ENCODE measurements at regions not wholly inside any gene's neighbourhood (a gene's known extent, or its start where the extent isn't known, plus 50 kb on each side); places are given as distances from the start of the nearest gene placed in this dataset.

- H3K36me3 ChIP-seq (ENCODE audit: low read depth) = no peaks in the 10 kb centered on the region
- DNase-seq (ENCODE audit: low spot score) (no peak), ATAC-seq (ENCODE audit: low read depth) (no peak)
- no peaks in the 10 kb centered on the region for H3K9me3 ChIP-seq (ENCODE audit: severe bottlenecking)
- TF ChIP-seq, protein P1, sequence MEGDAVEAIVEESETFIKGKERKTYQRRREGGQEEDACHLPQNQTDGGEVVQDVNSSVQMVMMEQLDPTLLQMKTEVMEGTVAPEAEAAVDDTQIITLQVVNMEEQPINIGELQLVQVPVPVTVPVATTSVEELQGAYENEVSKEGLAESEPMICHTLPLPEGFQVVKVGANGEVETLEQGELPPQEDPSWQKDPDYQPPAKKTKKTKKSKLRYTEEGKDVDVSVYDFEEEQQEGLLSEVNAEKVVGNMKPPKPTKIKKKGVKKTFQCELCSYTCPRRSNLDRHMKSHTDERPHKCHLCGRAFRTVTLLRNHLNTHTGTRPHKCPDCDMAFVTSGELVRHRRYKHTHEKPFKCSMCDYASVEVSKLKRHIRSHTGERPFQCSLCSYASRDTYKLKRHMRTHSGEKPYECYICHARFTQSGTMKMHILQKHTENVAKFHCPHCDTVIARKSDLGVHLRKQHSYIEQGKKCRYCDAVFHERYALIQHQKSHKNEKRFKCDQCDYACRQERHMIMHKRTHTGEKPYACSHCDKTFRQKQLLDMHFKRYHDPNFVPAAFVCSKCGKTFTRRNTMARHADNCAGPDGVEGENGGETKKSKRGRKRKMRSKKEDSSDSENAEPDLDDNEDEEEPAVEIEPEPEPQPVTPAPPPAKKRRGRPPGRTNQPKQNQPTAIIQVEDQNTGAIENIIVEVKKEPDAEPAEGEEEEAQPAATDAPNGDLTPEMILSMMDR (IDR thresholded peaks at IDR 0.05; ENCODE audit: poor library complexity, severe bottlenecking) = no peak
- H3K4me3 ChIP-seq (ENCODE audit: severe bottlenecking) = no peak overlapping the region
- H3K4me1 ChIP-seq (ENCODE audit: insufficient read depth, poor library complexity, severe bottlenecking) = no peaks in the 10 kb centered on the region
- no peak overlapping the region for H3K27ac ChIP-seq (ENCODE audit: poor library complexity, severe bottlenecking)
- H3K27me3 ChIP-seq (ENCODE audit: insufficient read depth, poor library complexity, severe bottlenecking) = no peaks in the 10 kb centered on the region
Measured at GRCh38 chr2:29974086-29974485, 52.7 kb upstream of the ALK start.

DNA sequence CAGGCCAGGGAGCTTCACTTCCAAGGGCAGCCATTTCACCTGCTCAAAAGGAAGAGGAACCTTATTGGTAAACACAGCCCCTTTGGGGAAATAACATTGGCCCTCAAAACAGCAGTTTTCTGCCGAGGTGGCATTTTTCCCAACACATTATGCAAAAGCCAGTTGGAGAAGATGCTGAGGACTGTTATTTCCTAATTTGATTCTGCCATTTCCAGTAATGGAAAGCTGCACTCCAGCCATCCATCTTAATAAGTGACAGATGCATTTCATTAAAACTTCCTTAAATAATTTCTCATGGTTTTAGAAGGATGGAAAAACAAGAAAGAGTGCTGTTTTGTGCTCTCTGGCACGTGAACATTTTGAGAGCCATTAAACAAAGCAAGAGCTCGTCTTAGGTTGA, 55.9 kb upstream of the ALK start:
- DNase-seq (ENCODE audit: low spot score) = no peak
- no peaks in the 10 kb centered on the region for H3K27me3 ChIP-seq (ENCODE audit: insufficient read depth, poor library complexity, severe bottlenecking)
- H3K4me1 ChIP-seq (ENCODE audit: insufficient read depth, poor library complexity, severe bottlenecking) = no peaks in the 10 kb centered on the region

DNA sequence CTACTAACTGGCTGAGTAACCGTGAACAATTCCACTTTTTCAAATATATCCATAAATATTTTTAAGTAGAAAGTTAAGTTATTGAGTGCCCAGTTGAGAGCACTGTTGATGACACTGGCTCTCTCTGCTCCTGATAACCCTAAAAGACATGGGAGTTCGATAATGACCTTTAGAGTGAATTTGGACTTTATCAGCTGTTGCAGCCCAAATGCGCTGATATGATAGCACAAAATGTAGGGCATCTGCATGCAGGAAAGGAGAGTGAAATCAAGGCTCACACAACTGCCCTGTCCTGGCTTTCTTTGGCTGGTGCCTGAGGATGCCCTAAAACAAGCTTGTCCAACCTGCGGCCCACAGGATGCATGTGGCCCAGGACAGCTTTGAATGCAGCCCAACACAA, 60.0 kb upstream of the ALK start:
- Histone ChIP-seq H3K4me3 (ENCODE audit: severe bottlenecking) (no peak overlapping the region), H3K27me3 (ENCODE audit: insufficient read depth, poor library complexity, severe bottlenecking) (peaks cover 6% of the 10 kb centered on the region)
- no peak for ATAC-seq (ENCODE audit: low read depth)

More for the DNA sequence above, 55.9 kb upstream of the ALK start:
- no peak overlapping the region for H3K27ac ChIP-seq (ENCODE audit: poor library complexity, severe bottlenecking)
- no peaks in the 10 kb centered on the region for H3K36me3 ChIP-seq (ENCODE audit: low read depth)
- no peak for ATAC-seq (ENCODE audit: low read depth)
- TF ChIP-seq, protein P1 (IDR thresholded peaks at IDR 0.05; ENCODE audit: poor library complexity, severe bottlenecking) = no peak
- no peak overlapping the region for H3K4me3 ChIP-seq (ENCODE audit: severe bottlenecking)
- no peaks in the 10 kb centered on the region for H3K9me3 ChIP-seq (ENCODE audit: severe bottlenecking)

GRCh38 chr2:29983308-29983707, 61.9 kb upstream of the ALK start:
- no peaks in the 10 kb centered on the region for H3K4me1 ChIP-seq (ENCODE audit: insufficient read depth, poor library complexity, severe bottlenecking)
- no peak for DNase-seq (ENCODE audit: low spot score)
- no peaks in the 10 kb centered on the region for H3K9me3 ChIP-seq (ENCODE audit: severe bottlenecking)
- ATAC-seq (ENCODE audit: low read depth) = no peak
- no peaks in the 10 kb centered on the region for H3K36me3 ChIP-seq (ENCODE audit: low read depth)
- TF ChIP-seq, protein P1 (IDR thresholded peaks at IDR 0.05; ENCODE audit: poor library complexity, severe bottlenecking) = no peak
- no peak overlapping the region for H3K27ac ChIP-seq (ENCODE audit: poor library complexity, severe bottlenecking)
- H3K4me3 ChIP-seq (ENCODE audit: severe bottlenecking) = no peak overlapping the region
- peaks cover 6% of the 10 kb centered on the region for H3K27me3 ChIP-seq (ENCODE audit: insufficient read depth, poor library complexity, severe bottlenecking)

More for the DNA sequence above, 60.0 kb upstream of the ALK start:
- no peaks in the 10 kb centered on the region for H3K9me3 ChIP-seq (ENCODE audit: severe bottlenecking)
- H3K27ac ChIP-seq (ENCODE audit: poor library complexity, severe bottlenecking) = no peak overlapping the region
- DNase-seq (ENCODE audit: low spot score) = no peak
- no peaks in the 10 kb centered on the region for H3K36me3 ChIP-seq (ENCODE audit: low read depth)
- TF ChIP-seq, protein P1 (IDR thresholded peaks at IDR 0.05; ENCODE audit: poor library complexity, severe bottlenecking) = no peak
- H3K4me1 ChIP-seq (ENCODE audit: insufficient read depth, poor library complexity, severe bottlenecking) = no peaks in the 10 kb centered on the region

DNA sequence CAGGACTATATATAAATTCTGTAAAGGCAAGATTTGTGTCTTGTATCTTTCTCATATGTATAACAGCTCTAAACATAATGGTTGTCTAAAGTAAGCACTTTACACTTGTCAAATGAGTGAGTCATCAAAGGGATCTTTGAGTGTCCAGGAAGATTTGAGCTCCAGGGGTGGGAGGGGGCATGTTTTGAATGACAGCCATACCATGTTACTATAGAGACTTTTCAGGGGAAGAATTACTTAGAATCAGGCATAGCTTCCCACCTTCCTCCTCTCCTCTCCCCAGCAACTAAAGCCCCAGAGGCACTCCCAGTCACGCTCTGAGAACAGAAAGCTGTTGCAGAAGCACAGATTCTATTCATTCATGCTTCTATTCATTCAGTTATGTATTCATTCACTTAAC, 65.8 kb upstream of the ALK start:
- H3K9me3 ChIP-seq (ENCODE audit: severe bottlenecking) = no peaks in the 10 kb centered on the region
- DNase-seq (ENCODE audit: low spot score) = no peak
- H3K4me1 ChIP-seq (ENCODE audit: insufficient read depth, poor library complexity, severe bottlenecking) = no peaks in the 10 kb centered on the region
- no peak overlapping the region for H3K4me3 ChIP-seq (ENCODE audit: severe bottlenecking)
- no peak for ATAC-seq (ENCODE audit: low read depth)
- no peak overlapping the region for H3K27ac ChIP-seq (ENCODE audit: poor library complexity, severe bottlenecking)
- H3K27me3 ChIP-seq (ENCODE audit: insufficient read depth, poor library complexity, severe bottlenecking) = peaks cover 6% of the 10 kb centered on the region
- no peaks in the 10 kb centered on the region for H3K36me3 ChIP-seq (ENCODE audit: low read depth)
- TF ChIP-seq, protein P1 (IDR thresholded peaks at IDR 0.05; ENCODE audit: poor library complexity, severe bottlenecking) = no peak

All from RWPE2 (cell line).